Activated CD8-positive, alpha-beta memory T cell treated with anti-CD3 and anti-CD28 coated beads, Interleukin-2, amount 50 U/mL, for 4 hours (primary cell): ENCODE measurements at regions not wholly inside any gene's neighbourhood (a gene's known extent, or its start where the extent isn't known, plus 50 kb on each side); places are given as distances from the start of the nearest gene placed in this dataset.

Experiments
- DNase-seq: peaks from one replicate; pipeline ENCODE4 v3.0.0-alpha.2; 2020

DNA sequence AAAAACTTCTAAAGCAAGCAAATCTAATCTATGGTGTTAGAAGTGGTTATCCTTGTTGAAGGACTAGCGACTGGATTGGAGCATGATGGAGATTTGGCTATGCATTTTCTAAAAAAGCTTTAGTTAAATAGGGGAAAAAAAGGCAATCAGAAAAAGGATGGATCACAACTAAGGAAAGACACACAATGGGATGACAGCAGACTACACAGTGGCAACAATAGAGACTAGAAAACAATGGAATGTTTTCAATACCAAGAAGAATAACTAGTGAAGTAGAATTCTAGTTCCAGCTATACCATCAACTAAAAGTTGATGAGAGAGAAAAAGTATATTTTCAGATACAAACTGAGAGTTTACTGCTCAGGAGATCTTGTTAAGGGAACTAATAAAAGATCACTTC is 605.8 kb downstream of the PTPRU start:
- no peak for DNase-seq

GRCh38 chr1:29839726-29840125 is 603.4 kb downstream of the PTPRU start:
- no peak for DNase-seq

DNA sequence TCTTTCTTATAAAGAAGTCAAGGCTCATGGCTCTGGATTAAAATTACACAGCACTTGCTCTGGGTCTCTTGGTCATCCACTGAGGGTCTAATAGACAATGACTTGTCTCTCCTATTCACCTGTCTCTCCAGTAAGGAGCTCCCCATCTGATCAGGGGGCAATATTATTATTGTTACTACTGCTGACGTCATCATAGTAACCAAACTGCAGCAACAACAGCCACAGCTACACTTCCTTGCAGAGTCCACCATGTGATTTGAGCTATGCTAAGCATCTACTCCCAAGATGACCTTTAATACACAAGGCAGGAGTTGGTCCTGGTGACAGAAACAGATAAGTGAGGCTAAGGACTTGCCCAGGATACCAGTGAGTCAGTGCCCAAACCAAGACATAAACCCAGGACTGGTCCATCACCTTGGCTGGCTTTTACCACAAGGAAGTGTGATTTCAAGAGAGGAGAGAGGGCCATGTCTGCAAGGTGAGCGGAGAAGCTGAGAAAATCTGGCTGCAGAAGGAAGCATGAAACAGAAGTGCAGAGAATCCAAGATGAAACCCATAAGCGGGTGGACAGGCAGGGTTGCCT is 602.5 kb downstream of the PTPRU start:
- no peak for DNase-seq

- DNase-seq = no peak
Measured at GRCh38 chr1:29836651-29837646, 600.6 kb downstream of the PTPRU start.

- DNase-seq = no peak
Measured at GRCh38 chr1:29835874-29836273, 599.6 kb downstream of the PTPRU start.

GRCh38 chr1:29835406-29835805 is 599.1 kb downstream of the PTPRU start:
- no peak for DNase-seq

- no peak for DNase-seq
Measured at GRCh38 chr1:29833581-29833980, 597.3 kb downstream of the PTPRU start.

DNA sequence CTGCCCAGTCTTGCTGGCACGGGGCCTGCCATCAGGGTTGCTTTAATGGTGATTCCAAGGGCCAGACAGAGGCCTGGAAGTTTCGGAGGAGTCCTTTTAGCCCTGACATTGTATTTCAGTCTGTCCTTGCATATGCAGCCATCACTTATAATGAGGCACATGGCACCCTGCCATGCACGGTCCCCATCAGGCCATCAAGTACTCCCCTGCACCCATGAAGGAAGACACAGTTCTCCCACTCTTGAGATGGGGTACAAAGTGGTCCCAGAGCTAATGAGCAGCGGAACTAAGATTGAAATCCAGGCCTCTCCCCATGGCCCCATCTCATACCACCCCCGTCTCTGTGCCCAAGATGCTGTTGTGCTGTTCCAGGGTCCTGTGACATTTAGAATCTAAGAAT is 596.6 kb downstream of the PTPRU start:
- DNase-seq = no peak

GRCh38 chr1:29832471-29832870 is 596.1 kb downstream of the PTPRU start:
- no peak for DNase-seq

GRCh38 chr1:29831500-29832117 is 595.3 kb downstream of the PTPRU start:
- no peak for DNase-seq

DNA sequence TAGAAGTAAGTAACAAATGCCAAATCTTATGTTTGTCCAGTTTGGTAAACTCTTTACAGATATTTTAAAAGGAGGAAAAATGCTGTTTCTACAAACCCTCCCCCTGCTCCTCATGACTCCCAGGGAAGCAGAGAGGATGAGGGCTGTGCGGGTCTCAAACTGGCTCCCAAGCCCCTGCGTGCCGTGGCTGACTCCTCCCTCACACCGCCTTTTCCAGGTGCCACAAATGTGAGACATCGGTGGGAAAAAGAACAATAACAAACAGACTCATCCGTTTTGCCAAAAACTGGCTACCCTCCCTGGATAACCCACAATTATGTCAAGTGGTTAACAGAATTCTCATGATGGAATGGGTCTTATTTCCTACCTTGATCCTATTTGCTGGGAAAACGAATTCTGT is 594.6 kb downstream of the PTPRU start:
- no peak for DNase-seq

GRCh38 chr1:29830383-29830782 is 594.1 kb downstream of the PTPRU start:
- no peak for DNase-seq

- no peak for DNase-seq
Measured at GRCh38 chr1:29829448-29830344, 593.4 kb downstream of the PTPRU start.

GRCh38 chr1:29828526-29829447 is 592.5 kb downstream of the PTPRU start:
- no peak for DNase-seq

DNA sequence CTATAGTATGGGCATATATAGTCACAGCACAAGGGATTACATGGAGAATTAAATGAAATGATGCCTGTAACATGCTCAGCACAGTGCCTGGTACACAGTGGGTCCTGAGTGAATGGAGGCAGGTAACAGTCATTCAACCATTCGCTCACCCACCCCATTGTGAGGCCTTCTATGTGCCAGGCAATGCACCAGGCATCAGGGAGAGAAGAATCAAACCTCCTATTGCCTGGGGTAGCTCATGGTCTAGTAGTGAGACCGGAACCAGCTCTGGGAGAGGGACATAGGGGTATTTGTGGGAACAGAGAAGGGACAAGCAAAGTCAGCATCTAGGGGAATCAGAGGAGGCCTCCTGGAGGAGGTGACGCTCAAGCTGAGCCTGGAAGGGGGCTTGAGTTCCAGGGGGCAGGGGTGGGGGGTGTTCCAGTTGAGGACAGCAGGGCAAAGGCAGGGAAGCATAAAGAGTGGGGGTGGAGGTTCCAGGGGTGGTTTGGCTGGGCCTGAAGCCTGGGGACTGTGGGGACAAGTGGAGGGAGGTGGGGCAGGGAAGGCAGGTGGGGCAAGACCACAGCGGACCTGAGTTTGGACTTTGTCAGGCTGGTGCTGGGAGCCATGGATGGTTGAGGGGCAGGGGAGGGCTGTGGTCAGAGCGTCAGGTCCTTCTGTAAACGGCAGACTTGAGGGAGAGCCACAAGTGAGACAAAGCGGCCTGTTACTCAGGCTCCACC is 591.6 kb downstream of the PTPRU start:
- no peak for DNase-seq

DNA sequence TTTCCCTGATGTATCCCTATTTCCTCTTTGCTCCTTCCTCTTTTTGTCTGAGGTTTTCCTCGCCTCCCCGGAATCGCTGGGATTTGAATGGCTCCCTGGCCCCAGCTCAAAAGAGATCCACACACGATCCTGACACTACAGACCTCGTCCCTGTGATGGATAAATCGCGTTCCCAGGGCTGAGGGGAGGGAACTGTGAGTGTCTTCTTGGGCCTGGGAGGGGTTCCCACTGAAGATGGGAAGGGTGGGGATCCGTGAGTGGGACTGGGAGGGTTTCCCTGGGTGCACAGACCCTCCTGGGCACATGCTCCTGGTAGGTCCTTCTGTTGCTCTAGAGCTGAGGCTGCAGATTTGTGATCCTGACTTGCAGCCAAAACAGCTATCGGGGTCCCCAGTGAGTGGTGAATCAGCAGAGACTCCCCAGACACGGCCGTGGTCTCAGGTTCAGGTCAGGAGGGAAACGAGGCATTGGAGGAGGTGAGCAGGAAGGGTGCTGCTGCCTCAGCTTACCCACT is 591.0 kb downstream of the PTPRU start:
- no peak for DNase-seq

GRCh38 chr1:29826646-29827045 is 590.3 kb downstream of the PTPRU start:
- DNase-seq = no peak

DNA sequence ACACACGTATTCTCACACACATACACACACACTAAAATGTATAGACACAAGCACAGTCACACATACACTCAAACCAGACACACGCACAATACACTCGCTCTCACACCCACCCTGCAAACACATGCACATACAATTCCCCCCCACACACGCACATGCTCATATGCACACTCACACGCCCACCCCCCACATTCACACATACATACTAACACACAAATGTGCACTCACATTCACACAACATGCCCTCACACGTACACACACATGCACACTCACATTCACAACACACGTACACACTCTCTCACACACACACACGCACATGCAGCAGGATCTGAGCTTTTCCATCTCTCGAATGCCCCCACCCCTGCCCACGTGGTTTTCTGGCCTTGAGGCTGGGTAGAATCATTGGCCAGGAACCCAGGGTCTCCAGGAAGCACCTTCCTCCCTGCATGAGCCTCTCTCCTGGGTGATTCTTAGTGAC is 589.7 kb downstream of the PTPRU start:
- DNase-seq = no peak

- DNase-seq = no peak
Measured at GRCh38 chr1:29825274-29825940, 589.1 kb downstream of the PTPRU start.
